ENCODE measurements at regions not wholly inside any gene's neighbourhood (a gene's known extent, or its start where the extent isn't known, plus 50 kb on each side); places are given as distances from the start of the nearest gene placed in this dataset.

DNA sequence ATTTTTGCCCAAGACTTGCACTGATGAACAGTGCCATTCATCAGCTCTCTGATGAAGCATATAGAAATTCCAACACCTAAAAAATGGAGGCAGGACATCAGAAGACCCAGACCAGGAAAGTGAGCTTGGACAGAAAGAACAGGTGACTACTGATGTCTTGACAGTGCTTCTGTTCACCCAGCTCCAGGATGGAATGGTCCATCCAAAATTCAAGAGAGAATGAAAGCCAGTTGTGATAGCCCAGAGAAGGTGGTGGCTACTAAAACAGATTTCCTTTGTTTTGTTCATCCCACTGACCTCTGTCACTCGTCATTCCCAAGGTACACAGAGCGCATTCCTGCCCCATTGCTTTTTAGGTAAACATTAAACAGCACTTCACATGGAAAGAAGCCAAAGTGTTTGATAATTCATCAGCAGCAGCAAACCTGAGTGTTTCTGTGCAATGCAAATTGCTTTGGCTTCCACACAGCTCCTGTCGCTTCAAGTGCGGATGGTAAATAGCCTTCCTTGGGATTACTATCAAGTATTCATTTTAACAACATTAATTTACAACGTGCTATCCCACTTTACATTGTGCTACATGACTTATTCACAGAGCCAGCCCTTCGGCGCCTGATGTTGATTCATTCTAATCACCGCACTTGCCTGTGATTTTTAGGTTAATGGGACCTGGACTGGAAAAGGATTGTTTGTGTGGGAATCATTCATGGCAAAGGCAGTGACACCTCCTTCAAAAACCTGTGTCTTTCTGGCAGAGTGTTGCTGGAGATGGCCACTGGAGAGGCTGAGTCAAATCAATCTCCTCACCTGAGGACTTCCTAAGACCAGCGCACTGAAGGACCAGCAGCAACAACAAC, 65.1 kb upstream of the TOX3 start:
- CTCF ChIA-PET (ENCODE audit: low intra/inter-chr PET ratio): no interaction called here
- Histone ChIP-seq H3K4me1 (replicated peaks in 1 of 2; ENCODE audit: control insufficient read depth in 2 of 2, insufficient read depth in 2 of 2, low read length in 2 of 2) (no peaks in the 10 kb centered on the region), H3K9me1 (ENCODE audit: control insufficient read depth, insufficient read depth, low read length) (no peaks in the 10 kb centered on the region), H3K4me3 (no peak overlapping the region), H3K36me3 (ENCODE audit: control insufficient read depth, insufficient read depth, low read length) (no peaks in the 10 kb centered on the region), H3K9ac (ENCODE audit: insufficient read depth in 1 of 2, low read depth in 2 of 2, low read length in 2 of 2) (no peak overlapping the region), H3K4me2 (ENCODE audit: insufficient read depth, low read length) (no peak overlapping the region), H3K9me3 (replicated peaks; ENCODE audit: control insufficient read depth, insufficient read depth, low read depth, low read length) (peaks cover under 1% of the 10 kb centered on the region; the same call in 1 of the 2 replicates), H3K27me3 (ENCODE audit: control insufficient read depth in 2 of 2, insufficient read depth in 2 of 2, low read length in 2 of 2) (no peaks in the 10 kb centered on the region), H3K79me2 (ENCODE audit: control insufficient read depth, insufficient read depth, low read length) (no peaks in the 10 kb centered on the region), H3K27ac (ENCODE audit: extremely low read depth, low read depth, low read length) (no peak overlapping the region), H2AFZ (ENCODE audit: low read depth, low read length) (no peak overlapping the region), H4K20me1 (replicated peaks; ENCODE audit: control insufficient read depth, insufficient read depth, low read length) (no peaks in the 10 kb centered on the region)
- BruUV-seq (replicated peaks): no TSS peak
- FAIRE-seq (no peak), DNase-seq (ENCODE audit: extremely low read depth in 1 of 4, low spot score in 3 of 4) (no peak), ATAC-seq (no peak)
- under 1% methylated on average over 9 of the region's 9 CpGs for WGBS (ENCODE audit: insufficient coverage, low coverage, missing lambda C conversion rate)
- POLR2A ChIA-PET: no interaction called here
- intact Hi-C loops (cut with micrococcal nuclease): no loop called here
- TF ChIP-seq PATZ1 (CRISPR knock-in tag; IDR thresholded peaks at IDR 0.05; ENCODE audit: borderline replicate concordance) (no peak), ZNF143 (CRISPR knock-in tag; IDR thresholded peaks at IDR 0.05) (no peak), FIP1L1 (IDR thresholded peaks at IDR 0.05; ENCODE audit: low read depth, low read length, poor library complexity, severe bottlenecking) (no peak), ARID2 (IDR thresholded peaks at IDR 0.05) (no peak), RB1 (IDR thresholded peaks at IDR 0.05; ENCODE audit: low read depth) (no peak), TAL1 (IDR thresholded peaks at IDR 0.05) (no peak)
- TF ChIP-seq, protein P1, sequence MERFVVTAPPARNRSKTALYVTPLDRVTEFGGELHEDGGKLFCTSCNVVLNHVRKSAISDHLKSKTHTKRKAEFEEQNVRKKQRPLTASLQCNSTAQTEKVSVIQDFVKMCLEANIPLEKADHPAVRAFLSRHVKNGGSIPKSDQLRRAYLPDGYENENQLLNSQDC (CRISPR knock-in tag; IDR thresholded peaks at IDR 0.05): no peak
- in situ Hi-C loops (cut with MboI): no loop called here
